DMS79 (cell line): ENCODE measurements at regions not wholly inside any gene's neighbourhood (a gene's known extent, or its start where the extent isn't known, plus 50 kb on each side); places are given as distances from the start of the nearest gene placed in this dataset.
"Not testable (repeated sequence)": the region's sequence is repeated elsewhere in the genome, so short reads cannot be mapped to it uniquely, and the experiment has no call there.

Source experiments
- DNase-seq: peaks from one replicate; lab custom pipeline; 2025; lab: John Stamatoyannopoulos, UW

GRCh38 chr2:221997683-221998082 lies 301.1 kb downstream of the PAX3 start:
- DNase-seq: no peak

GRCh38 chr2:221997100-221997499 lies 301.7 kb downstream of the PAX3 start:
- DNase-seq: no peak

DNA sequence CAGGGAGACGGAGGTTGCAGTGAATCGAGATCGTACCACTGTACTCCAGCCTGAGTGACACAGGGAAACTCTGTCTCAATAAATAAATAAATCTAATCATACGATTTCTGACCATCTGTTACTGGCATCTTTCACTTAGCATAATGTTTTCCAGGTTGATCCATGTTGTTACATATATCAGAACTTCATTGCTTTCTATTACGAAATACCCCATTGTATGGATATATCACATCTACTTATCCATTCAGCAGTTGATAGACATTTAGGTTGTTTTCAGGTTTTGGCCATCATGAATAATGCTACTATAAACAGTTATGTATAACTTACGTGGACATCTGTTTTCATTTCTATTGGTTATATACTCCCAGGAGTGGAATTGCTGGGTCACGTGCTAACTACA lies 303.9 kb downstream of the PAX3 start:
- DNase-seq: no peak

- not testable (repeated sequence) for DNase-seq
Observed at GRCh38 chr2:221984376-221984775, 314.4 kb downstream of the PAX3 start.

GRCh38 chr2:221981912-221982470 lies 316.8 kb downstream of the PAX3 start:
- DNase-seq: no peak

GRCh38 chr2:221975151-221975550 lies 323.6 kb downstream of the PAX3 start:
- no peak for DNase-seq

DNA sequence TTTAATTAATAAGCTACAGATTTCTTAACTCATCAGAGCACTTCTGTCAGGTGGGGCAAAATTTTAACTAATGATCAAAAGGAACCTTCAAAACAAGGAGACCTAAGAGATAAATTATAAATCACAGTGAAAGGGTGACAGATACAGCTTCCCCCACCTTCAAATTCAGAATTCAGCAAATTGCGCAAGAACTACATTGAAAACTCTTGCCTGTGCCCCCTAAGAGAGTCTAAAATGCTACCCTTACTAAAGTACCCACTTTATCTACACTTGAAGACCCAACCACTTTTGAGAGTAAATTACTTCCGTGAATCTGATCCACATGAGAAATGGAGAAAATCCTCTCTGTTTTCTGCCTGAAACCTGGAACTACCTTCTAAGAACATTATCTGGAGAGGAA lies 324.9 kb downstream of the PAX3 start:
- no peak for DNase-seq

DNA sequence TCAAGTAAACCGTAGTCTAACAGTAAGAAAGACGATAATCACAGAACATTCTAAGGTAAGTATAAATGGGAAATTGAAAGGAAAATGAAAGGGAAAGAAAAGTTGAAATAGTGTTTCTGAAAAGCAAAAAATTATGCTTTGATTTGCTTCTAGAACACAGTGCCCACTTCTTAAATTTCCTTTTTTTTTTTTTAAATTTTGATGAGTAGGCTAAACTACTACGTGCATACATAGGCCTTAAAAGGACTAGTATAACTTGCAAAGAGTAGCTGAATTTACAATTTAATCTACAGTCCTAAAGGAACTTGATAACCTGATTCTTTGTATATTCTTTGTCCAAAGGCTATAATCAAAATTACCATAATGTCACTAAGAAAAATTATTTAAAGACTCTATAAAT lies 325.3 kb downstream of the PAX3 start:
- no peak for DNase-seq

DNA sequence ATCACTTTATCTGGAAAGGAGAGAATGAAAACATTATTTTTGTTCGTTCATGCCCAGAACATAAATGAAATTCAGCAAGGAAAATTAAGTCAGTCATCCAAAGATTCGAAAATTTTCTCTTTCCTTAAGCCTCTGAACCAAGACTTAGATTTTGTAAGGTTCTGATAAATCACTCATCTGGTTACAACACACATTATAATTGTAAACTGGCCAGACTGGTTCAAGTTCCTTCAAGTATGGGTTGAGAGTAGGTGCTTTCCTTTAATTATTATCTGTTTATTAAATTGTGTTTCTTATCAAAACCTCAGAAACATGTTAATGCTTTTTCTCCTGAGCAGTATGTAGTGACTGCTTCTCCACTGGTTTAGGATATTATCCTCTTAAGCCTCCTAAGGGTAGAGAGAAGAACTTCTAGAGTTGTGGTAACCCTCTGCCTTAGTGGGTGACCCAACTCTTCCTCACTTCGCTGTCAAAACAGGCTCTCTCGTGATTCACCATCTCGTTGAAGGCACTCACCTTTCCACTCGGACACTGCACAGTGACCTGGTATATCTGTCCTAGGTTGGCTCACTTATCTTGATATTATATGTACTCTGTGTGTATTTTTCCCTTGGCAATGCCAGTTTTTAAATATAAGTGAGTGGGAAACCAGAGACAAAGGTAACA lies 325.9 kb downstream of the PAX3 start:
- no peak for DNase-seq

GRCh38 chr2:221970389-221970788 lies 328.4 kb downstream of the PAX3 start:
- DNase-seq: no peak

DNA sequence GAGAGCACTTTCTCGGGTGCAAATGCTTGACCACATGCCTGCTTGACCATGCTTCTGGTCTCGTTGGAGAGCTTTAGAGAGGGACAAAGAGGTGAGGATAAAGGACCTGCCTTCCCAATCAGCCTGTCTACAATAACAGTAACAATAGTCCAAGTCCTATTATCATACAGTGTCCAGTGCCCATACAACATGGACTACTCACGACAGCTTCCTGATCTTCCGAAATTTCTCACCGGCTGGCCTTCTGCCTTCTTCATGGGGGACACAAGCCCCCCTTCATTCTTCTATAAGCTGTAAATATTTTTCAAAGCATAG lies 329.0 kb downstream of the PAX3 start:
- no peak for DNase-seq

DNA sequence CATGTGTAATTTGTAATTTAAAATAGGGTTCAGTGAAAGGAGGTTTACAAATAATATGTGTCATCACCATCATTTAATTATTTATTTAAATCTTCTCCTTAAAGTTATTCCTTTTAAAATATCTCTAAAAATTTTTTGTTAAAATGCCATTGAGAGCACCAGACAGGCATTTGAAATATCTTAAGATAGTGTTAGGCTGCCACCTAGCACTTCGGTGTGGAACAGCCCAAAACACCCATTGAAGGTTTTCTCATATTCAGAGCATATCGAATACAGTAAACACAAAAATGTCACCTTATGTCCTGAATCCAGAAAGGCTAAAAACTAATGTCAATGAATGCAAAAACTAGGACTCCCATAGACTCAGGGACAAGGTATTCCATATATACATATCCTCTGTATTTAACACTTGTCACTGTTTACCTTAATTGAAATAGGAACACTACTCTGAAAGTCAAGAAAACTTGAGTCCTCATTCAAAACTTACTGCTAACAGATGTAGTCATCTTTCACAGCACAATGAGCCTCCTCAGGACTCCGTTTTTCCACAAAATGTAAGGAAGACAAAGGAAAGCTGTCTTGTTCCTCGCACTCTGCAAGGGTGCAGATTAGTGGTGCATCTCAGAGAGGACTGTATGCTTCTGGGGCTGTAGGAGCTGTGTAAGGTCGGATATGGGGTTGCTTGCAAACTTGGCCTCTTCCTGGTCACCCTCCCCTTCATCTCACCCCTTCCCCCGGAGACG lies 329.5 kb downstream of the PAX3 start:
- peak; percentile 19 for DNase-seq

- DNase-seq: no peak
Observed at GRCh38 chr2:221962186-221962585, 336.6 kb downstream of the PAX3 start.

- no peak for DNase-seq
Observed at GRCh38 chr2:221961561-221961960, 337.2 kb downstream of the PAX3 start.

GRCh38 chr2:221958224-221958623 lies 340.6 kb downstream of the PAX3 start:
- DNase-seq: no peak

DNA sequence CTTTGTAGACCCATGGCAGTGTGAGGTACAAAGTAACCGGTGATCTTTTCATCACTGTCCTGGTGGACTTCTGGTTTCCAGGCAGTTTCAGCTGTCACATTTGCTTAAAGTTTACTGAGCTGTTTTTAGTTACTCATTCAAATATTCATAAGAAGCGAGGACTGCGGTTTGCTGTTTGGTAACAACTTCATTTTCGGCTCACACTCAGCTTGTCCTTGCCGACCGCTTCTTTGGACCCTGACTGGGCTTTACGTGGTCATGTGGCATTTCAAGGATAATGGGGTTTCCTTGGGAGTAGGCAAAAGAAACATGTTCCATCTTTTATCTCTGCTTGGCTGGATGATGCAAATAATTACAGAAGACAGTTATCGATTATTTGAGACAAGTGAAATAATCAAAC lies 350.7 kb downstream of the PAX3 start:
- DNase-seq: no peak

GRCh38 chr2:221944452-221944851 lies 354.3 kb downstream of the PAX3 start:
- not testable (repeated sequence) for DNase-seq

GRCh38 chr2:221943076-221943810 lies 355.6 kb downstream of the PAX3 start:
- DNase-seq: no peak

GRCh38 chr2:221931251-221931991 lies 359.3 kb upstream of the EPHA4 start:
- DNase-seq: no peak

DNA sequence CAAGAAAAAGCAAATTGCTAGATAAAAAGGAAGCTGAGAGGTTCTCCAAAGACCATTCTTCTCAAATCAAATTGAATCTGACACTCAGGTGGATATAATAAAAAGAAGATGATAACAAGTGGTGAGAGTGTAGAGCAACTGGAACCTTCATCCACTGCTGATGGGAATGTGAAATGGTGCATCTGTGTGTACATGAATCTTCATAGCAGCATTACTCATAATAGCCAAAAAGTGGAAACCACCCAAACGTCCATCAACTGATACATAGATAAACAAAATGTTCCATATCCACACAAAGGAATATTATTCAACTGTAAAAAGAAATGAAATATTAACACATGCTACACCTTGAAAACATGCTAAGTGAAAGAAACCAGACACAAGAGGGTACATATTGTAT lies 357.2 kb upstream of the EPHA4 start:
- DNase-seq: no peak

DNA sequence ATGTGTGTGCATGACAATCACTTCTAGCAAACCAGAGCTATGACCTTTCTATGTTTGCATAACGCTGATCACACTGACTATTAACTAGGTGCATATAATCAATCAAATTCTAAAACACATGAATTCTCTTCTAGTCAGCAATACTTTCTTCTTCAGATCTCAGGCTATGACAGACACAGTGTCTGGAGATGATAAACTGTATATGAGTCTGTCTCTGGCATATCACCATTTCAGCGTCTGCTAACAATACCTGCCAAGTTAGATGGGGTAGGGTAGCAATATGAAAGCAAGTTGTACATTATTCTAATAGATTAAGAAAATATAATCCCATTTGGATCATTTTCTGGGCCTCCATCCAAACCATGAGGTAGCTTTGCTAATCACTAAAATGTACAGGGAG lies 354.2 kb upstream of the EPHA4 start:
- DNase-seq: no peak

- no peak for DNase-seq
Observed at GRCh38 chr2:221924576-221924975, 352.5 kb upstream of the EPHA4 start.
